Stimulated activated CD4-positive, alpha-beta T cell treated with anti-CD3 and anti-CD28 coated beads, Interleukin-2, amount 100 ng/mL, for 4 hours (primary cell): ENCODE measurements at regions not wholly inside any gene's neighbourhood (a gene's known extent, or its start where the extent isn't known, plus 50 kb on each side); places are given as distances from the start of the nearest gene placed in this dataset.
"Not testable (repeated sequence)": the region's sequence is repeated elsewhere in the genome, so short reads cannot be mapped to it uniquely, and the experiment has no call there.

Source experiments
- DNase-seq: peaks from one replicate; pipeline ENCODE4 v3.0.0-alpha.2; 2020; ENCODE audit warnings: low read depth

- DNase-seq: no peak
These were observed 167.7 kb downstream of the SPRY2 start for GRCh38 chr13:80173224-80173623.

GRCh38 chr13:80171096-80171495, 169.8 kb downstream of the SPRY2 start:
- no peak for DNase-seq

DNA sequence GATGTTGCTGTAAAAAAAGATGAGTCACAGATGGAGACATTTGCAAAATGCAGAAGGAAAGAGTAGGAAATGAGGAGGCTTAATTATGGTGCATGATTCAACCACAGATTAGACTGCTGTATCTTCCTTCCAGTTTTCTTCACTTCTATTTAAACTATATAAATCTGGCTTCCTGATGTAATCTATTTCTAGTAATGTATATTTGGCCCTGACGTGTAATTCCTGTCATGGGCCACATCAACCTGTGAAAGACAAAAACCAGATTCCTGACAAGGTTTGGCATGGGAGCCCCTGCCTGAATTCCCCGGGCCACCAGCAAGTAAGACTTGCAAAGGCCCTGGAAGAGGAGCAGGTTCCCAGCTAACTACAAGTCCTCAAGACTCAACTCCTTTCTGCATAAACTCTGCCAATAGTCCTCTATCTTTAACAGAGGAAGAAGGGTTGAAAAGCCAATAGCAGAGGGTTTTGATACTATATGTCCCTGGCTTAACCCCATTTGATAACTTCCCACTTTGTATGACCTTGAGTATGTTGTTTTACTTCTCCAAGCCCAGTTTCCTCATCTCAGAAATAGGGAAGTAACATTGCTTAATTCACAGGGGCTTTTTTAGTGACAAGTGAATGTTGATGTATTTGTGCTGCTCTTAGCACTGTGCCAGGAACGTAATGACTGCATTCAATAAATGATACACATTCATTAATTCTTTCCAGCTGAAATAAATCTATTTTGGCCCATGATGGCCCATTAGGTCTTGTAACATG, 172.7 kb downstream of the SPRY2 start:
- DNase-seq: no peak

DNA sequence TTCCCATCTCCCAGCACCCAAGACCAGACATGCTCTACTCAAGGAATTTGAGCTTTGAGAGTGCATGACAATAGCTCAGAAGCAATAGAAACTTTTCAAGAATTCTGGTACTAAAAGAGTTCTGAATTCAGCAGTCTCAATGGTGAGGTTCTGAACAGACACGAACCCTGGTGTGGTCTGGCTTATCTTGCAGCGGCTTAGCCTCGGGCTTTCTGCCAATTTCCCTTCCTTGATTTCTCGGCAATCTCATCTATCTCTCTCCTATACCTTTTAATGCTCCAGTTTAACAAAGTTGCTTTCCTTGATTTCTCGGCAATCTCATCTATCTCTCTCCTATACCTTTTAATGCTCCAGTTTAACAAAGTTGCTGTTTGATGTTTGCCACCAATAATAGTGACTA, 174.6 kb downstream of the SPRY2 start:
- no peak for DNase-seq

DNA sequence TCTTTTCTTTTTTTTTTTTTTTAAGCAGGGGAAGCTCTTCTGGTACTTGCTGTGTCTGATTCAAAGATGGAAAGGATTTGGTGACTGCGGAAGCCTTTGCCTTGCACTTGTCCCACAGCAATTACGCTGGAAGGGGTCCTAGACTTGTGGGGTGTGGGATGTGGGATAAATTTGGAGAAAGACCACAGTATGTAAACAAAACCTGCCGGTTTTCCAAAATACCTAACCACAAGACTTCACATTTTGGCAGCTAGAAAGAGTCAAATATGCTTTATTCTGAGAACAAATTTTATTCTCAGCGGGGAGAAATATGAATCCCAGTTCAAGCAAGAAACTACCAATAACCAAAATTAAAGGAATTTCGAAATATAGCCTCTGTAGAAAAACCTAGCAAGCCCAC, 176.5 kb downstream of the SPRY2 start:
- DNase-seq: no peak

DNA sequence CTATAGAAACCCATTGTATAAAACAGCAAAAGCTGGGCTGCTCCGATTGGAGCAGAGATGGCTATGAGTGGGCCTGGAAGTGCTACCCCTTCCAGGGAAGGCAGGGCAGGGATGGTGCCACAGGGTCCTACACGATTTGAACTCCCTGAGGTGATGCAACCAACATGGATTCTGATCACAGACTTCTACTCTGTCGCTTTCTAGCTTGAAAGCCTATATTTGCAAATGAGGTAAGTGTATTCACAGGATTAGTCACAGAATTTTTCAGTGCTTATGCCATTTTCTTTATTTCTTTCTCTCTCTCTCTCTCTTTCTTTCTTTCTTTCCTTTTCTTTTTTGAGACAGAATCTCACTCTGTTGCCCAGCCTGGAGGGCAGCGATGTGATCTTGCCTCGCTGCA, 179.0 kb downstream of the SPRY2 start:
- no peak for DNase-seq

DNA sequence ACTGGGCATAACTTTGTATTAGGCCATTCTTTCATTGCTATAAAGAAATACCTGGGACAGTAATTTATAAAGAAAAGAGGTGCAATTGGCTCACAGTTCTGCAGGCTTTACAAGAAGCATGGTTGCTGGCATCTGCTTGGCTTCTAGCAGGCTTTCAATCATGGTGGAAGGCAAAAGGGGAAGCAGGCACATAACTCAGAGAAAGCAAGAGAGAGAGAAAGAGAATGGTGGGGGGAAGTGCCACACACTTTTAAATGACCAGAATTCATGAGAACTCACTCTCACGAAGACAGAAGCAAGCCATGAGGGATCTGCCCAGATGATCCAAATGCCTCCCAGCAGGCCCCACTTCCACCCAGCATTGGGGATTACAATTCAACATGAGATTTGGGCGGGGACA, 179.7 kb downstream of the SPRY2 start:
- no peak for DNase-seq

GRCh38 chr13:80160110-80160509, 180.8 kb downstream of the SPRY2 start:
- no peak for DNase-seq

GRCh38 chr13:80157261-80157932, 183.5 kb downstream of the SPRY2 start:
- no peak for DNase-seq

DNA sequence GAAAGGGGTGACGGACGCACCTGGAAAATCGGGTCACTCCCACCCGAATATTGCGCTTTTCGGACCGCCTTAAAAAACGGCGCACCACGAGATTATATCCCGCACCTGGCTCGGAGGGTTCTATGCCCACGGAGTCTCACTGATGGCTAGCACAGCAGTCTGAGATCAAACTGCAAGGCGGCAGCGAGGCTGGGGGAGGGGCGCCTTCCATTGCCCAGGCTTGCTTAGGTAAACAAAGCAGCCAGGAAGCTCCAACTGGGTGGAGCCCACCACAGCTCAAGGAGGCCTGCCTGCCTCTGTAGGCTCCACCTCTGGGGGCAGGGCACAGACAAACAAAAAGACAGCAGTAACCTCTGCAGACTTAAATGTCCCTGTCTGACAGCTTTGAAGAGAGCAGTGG, 188.8 kb downstream of the SPRY2 start:
- not testable (repeated sequence) for DNase-seq

GRCh38 chr13:80151016-80151415, 189.9 kb downstream of the SPRY2 start:
- DNase-seq: no peak

GRCh38 chr13:80149736-80150135, 191.2 kb downstream of the SPRY2 start:
- no peak for DNase-seq

GRCh38 chr13:80145171-80145690, 195.7 kb downstream of the SPRY2 start:
- DNase-seq: no peak

DNA sequence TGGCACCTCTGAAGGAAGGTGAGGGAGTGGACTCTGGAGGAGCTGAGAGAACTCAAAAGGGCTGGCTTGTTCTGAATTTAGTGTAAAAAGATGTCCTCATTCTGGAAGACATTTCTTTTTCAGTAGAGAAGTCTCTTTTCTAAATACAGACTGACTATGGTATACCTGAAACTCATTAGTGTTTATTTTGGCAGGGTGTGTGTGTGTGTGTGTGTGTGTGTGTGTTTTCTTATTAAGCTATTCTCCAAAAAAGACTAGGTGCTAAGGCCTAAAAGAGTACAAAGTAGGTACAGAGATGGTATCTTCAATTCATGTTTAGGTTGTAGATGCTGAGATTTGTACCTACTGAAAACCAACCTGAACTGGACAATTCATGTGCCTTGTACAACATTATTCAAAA, 196.4 kb downstream of the SPRY2 start:
- DNase-seq: no peak

DNA sequence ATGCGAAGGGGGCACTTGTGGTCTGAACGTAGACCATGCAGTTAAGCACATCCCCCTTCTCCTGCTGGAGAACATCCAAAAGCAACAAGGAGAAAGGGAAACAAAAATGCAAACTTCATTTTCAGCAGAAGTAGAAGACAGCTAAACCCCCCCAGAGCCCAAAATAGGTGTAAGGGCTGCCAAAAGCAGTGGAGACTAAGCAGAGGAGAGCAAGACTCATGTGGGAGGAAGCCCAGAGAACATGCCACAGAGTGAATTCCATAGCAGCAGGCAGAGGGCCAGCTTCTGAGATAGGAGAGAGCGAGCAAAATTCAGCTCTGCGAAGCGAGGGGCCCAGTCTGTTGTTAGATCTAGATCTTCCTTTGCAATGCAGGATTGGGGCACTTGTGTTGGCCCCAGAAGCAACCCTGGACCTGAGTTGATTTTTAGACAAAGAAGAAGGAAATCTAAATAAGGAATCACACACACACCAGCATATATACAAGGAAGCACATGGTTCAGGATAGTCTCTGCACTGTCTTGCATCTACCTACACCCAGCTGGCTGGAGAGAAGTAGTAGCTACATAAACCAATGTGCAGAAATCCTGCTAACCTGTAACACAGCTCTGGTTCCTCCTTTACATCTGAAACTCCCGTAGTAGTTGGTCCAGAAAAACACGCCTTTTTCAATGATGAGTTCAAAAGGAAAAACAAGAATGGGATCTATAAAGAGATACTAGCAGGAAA, 199.6 kb downstream of the SPRY2 start:
- no peak for DNase-seq

GRCh38 chr13:80140685-80141084, 200.2 kb downstream of the SPRY2 start:
- DNase-seq: no peak

DNA sequence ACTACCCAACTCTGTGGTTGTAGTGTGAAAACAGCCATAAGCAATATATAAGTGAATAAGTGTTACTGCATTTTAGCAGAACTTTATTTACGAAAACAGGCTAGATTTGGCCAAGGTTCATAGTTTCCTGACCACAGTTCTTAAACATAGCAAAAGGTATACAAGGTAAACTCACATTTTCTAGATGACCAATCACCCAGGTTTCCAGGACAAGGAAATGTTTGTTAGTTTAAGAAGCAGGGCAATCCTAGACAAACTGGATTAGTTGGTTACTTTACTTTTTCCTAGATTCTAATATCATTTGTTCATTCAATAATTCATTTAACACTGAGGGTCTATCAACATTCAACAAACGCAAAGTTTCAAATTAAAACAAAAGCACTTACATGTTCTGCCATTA, 201.7 kb downstream of the SPRY2 start:
- DNase-seq: no peak

GRCh38 chr13:80137994-80138393, 202.9 kb downstream of the SPRY2 start:
- DNase-seq: no peak

DNA sequence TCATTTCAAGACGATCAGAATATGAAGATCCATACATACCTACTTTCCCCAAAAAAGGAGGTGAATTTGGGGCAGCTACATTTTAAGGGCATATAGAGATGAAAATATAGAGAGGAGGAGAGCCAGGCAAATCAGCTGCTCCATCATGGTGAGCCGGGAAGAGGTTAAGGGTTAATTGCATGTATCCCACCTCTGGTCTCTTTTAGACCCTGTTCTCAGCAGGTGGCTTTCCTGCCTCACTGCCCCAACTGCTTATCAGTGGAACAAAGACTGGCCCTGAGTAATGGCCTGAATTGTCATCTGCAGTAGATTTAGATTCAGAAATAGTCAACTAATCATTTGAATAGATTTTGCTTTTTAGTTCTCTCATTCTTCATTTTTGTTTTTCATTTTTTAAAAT, 206.6 kb downstream of the SPRY2 start:
- no peak for DNase-seq

DNA sequence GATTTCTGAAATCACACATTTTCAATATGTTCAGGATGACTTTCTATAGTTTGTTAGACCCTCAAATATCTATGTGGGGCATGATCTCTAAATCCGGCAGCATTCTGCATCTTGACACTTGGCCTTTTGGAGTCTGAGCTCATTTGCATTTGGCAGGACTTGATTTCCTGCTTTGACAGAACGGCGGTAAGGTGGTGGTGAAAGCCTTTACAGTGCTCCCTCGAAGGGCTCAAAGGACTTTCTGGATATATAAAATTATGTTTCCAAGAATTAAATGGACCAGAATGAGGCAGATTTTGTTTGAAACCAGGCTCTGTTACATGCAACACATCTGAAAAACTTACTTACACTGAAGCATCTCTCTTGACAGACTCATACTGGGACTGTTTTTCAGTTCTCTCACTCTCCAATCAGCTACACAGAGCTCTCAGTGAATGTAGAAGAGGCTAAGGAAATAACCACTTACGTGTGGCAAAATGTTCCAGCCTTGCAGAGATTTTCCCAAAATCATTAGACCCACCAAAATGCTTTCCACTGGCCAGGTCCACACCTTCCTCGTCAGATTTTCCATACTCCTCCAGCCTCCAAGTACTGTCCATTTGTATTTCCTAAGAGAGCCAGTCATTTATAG, 207.2 kb downstream of the SPRY2 start:
- DNase-seq: no peak

- DNase-seq: no peak
These were observed 208.0 kb downstream of the SPRY2 start for GRCh38 chr13:80132741-80133601.
